NCI-H1417 (cell line): ENCODE measurements at regions not wholly inside any gene's neighbourhood (a gene's known extent, or its start where the extent isn't known, plus 50 kb on each side); places are given as distances from the start of the nearest gene placed in this dataset.
A peak's percentile ranks its signal among the peaks of the same experiment; 100 is the strongest.

Experiments used
- DNase-seq, 3 experiments: peaks; one replicate each; lab custom pipeline; 2025; lab: John Stamatoyannopoulos, UW

- DNase-seq = no peak
These were observed 926.2 kb downstream of the VRK1 start for GRCh38 chr14:97723351-97723750.

- no peak for DNase-seq
These were observed 926.6 kb downstream of the VRK1 start for GRCh38 chr14:97723819-97724218.

- DNase-seq = no peak
These were observed 927.1 kb downstream of the VRK1 start for GRCh38 chr14:97724265-97724731.

GRCh38 chr14:97726676-97727075 lies 929.5 kb downstream of the VRK1 start:
- DNase-seq = no peak

- DNase-seq = no peak
These were observed 933.5 kb downstream of the VRK1 start for GRCh38 chr14:97730706-97731105.

- no peak for DNase-seq
These were observed 934.6 kb downstream of the VRK1 start for GRCh38 chr14:97731800-97732199.

GRCh38 chr14:97747316-97747715 lies 950.1 kb downstream of the VRK1 start:
- DNase-seq = no peak

GRCh38 chr14:97748616-97749015 lies 951.4 kb downstream of the VRK1 start:
- no peak for DNase-seq

GRCh38 chr14:97757491-97757890 lies 960.3 kb downstream of the VRK1 start:
- DNase-seq = peak in 1 of 3 experiments; percentile 65

- no peak for DNase-seq
These were observed 962.9 kb downstream of the VRK1 start for GRCh38 chr14:97760050-97760449.

- no peak for DNase-seq
These were observed 965.2 kb downstream of the VRK1 start for GRCh38 chr14:97762386-97762785.

GRCh38 chr14:97771340-97772045 lies 974.3 kb downstream of the VRK1 start:
- no peak for DNase-seq

- DNase-seq = no peak
These were observed 976.4 kb downstream of the VRK1 start for GRCh38 chr14:97773598-97773997.

GRCh38 chr14:97776890-97777558 lies 979.8 kb downstream of the VRK1 start:
- no peak for DNase-seq

GRCh38 chr14:97777622-97778355 lies 980.6 kb downstream of the VRK1 start:
- DNase-seq = no peak

- DNase-seq = no peak
These were observed 982.0 kb downstream of the VRK1 start for GRCh38 chr14:97779140-97779539.

- DNase-seq = no peak
These were observed 983.6 kb downstream of the VRK1 start for GRCh38 chr14:97780804-97781203.

GRCh38 chr14:97781961-97782360 lies 984.8 kb downstream of the VRK1 start:
- DNase-seq = no peak

- no peak for DNase-seq
These were observed 985.8 kb downstream of the VRK1 start for GRCh38 chr14:97782871-97783414.

- no peak for DNase-seq
These were observed 988.3 kb downstream of the VRK1 start for GRCh38 chr14:97785495-97785894.

- peak in 1 of 3 experiments; percentile 56 for DNase-seq
These were observed 991.2 kb downstream of the VRK1 start for GRCh38 chr14:97788364-97788763.

GRCh38 chr14:97788846-97789526 lies 991.8 kb downstream of the VRK1 start:
- peak in 1 of 3 experiments; percentile 35 for DNase-seq
